Esophagus squamous epithelium (tissue), 5 donors: ENCODE measurements at regions not wholly inside any gene's neighbourhood (a gene's known extent, or its start where the extent isn't known, plus 50 kb on each side); places are given as distances from the start of the nearest gene placed in this dataset.

ENCODE experiments used
- DNase-seq: peaks from one replicate; lab custom pipeline; 2025; lab: John Stamatoyannopoulos, UW
- H3K27ac ChIP-seq, 4 donors: fragments of 200-600 bp; sonication (generic); one replicate each; pipeline ENCODE4 v1.5.1; 2016 to 2019; ENCODE audit warnings: mild to moderate bottlenecking in 1 of 4
- H3K27me3 ChIP-seq, 4 donors: fragments of 200-600 bp; sonication (generic); 1 replicate in 3 of 4; 2 replicates in 1 of 4; pipeline versions ENCODE4 v1.5.1 to v1.6.0; 2017 to 2021; ENCODE audit warnings: antibody characterized with exemption in 1 of 4
- H3K36me3 ChIP-seq, 3 donors: fragments of 200-600 bp; sonication (generic); one replicate each; pipeline ENCODE4 v1.5.1; 2016 to 2019
- H3K4me1 ChIP-seq, 3 donors: fragments of 200-600 bp; sonication (generic); one replicate each; pipeline ENCODE4 v1.5.1; 2017 to 2019
- H3K4me3 ChIP-seq, 4 donors: fragments of 200-600 bp; sonication (generic); 1 replicate in 3 of 4; 2 replicates in 1 of 4; pipeline ENCODE4 v1.5.1; 2016 to 2019; ENCODE audit warnings: mild to moderate bottlenecking in 2 of 4, moderate library complexity in 1 of 4
- H3K9me3 ChIP-seq, 3 donors: fragments of 200-600 bp; sonication (generic); one replicate each; pipeline ENCODE4 v1.5.1; 2016 to 2019
- CTCF ChIP-seq, 6 experiments: fragments of 450-650 bp in 4 of 6; fragments of 200-600 bp in 2 of 6; sonication (generic) in 2 of 6; IDR thresholded peaks; one replicate each; pipeline ENCODE4 v1.5.1; 2016 to 2019; ENCODE audit warnings: antibody characterized with exemption in 6 of 6, mild to moderate bottlenecking in 4 of 6, moderate library complexity in 4 of 6
- POLR2A ChIP-seq, 4 donors: fragments of 450-650 bp; IDR thresholded peaks; one replicate each; pipeline ENCODE4 v1.6.1; 2017; ENCODE audit warnings: antibody characterized with exemption in 4 of 4, mild to moderate bottlenecking in 4 of 4, moderate library complexity in 3 of 4
- WGBS, 2 donors: methylation state at CpG; one replicate each; pipeline ENCODE4 v1.1.5; 2018; 5-methylcytosine and 5-hydroxymethylcytosine counted together
- intact Hi-C: fragments of 100-400 bp; cut with DNase I; formaldehyde crosslinking; loops from one replicate; pipeline ENCODE4 v1.15.0; 2022
- donor health status: DM: yes; HTN: yes; CAD: no.

GRCh38 chr6:94463306-94463705 lies 1043.9 kb upstream of the EPHA7 start:
- 55 to 100% methylated on average over 1 of the region's 1 CpG for WGBS, 2 donors
- no peak for TF ChIP-seq POLR2A (IDR thresholded peaks at IDR 0.05)
- no peak for TF ChIP-seq CTCF (IDR thresholded peaks at IDR 0.05)

GRCh38 chr6:94462231-94462630 lies 1042.9 kb upstream of the EPHA7 start:
- intact Hi-C loops, result no loop called here
- no peak for DNase-seq
- H3K27me3 ChIP-seq, result no peaks in the 10 kb centered on the region

More at GRCh38 chr6:94463306-94463705, 1043.9 kb upstream of the EPHA7 start:
- no peaks in the 10 kb centered on the region for H3K36me3 ChIP-seq
- intact Hi-C loops, result no loop called here
- H3K4me1 ChIP-seq, result no peaks in the 10 kb centered on the region
- H3K9me3 ChIP-seq, result no peaks in the 10 kb centered on the region
- no peaks in the 10 kb centered on the region for H3K27me3 ChIP-seq
- no peak for DNase-seq
- H3K4me3 ChIP-seq, result no peak overlapping the region
- no peak overlapping the region for H3K27ac ChIP-seq

GRCh38 chr6:94456266-94456665 lies 1036.9 kb upstream of the EPHA7 start:
- H3K9me3 ChIP-seq, result peaks cover 0 to 5% (median 0%) of the 10 kb centered on the region in 3 donors
- H3K4me3 ChIP-seq, result no peak overlapping the region
- TF ChIP-seq CTCF (IDR thresholded peaks at IDR 0.05) (no peak), POLR2A (IDR thresholded peaks at IDR 0.05) (no peak)
- no peak for DNase-seq
- no peaks in the 10 kb centered on the region for H3K27me3 ChIP-seq
- intact Hi-C loops, result no loop called here
- H3K4me1 ChIP-seq, result no peaks in the 10 kb centered on the region
- H3K27ac ChIP-seq, result no peak overlapping the region
- WGBS, 2 donors, result 73 to 75% methylated on average over 2 of the region's 2 CpGs
- H3K36me3 ChIP-seq, result no peaks in the 10 kb centered on the region

More at GRCh38 chr6:94462231-94462630, 1042.9 kb upstream of the EPHA7 start:
- Histone ChIP-seq H3K4me3 (no peak overlapping the region), H3K9me3 (no peaks in the 10 kb centered on the region), H3K27ac (no peak overlapping the region), H3K36me3 (no peaks in the 10 kb centered on the region), H3K4me1 (no peaks in the 10 kb centered on the region)
- no peak for TF ChIP-seq CTCF (IDR thresholded peaks at IDR 0.05)
- TF ChIP-seq POLR2A (IDR thresholded peaks at IDR 0.05), result no peak

GRCh38 chr6:94454231-94454630 lies 1034.9 kb upstream of the EPHA7 start:
- WGBS, 2 donors, result 25 to 34% methylated on average over 2 of the region's 2 CpGs
- DNase-seq, result no peak
- no peaks in the 10 kb centered on the region for H3K4me1 ChIP-seq
- no peaks in the 10 kb centered on the region for H3K27me3 ChIP-seq
- peaks cover 0 to 5% (median 0%) of the 10 kb centered on the region in 3 donors for H3K9me3 ChIP-seq
- intact Hi-C loops, result no loop called here
- no peak for TF ChIP-seq POLR2A (IDR thresholded peaks at IDR 0.05)
- TF ChIP-seq CTCF (IDR thresholded peaks at IDR 0.05), result no peak
- H3K36me3 ChIP-seq, result no peaks in the 10 kb centered on the region
- no peak overlapping the region for H3K4me3 ChIP-seq
- no peak overlapping the region for H3K27ac ChIP-seq

- H3K4me1 ChIP-seq, result no peaks in the 10 kb centered on the region
- WGBS, 2 donors, result 77 to 86% methylated on average over 3 of the region's 3 CpGs
- no peak overlapping the region for H3K27ac ChIP-seq
- intact Hi-C loops, result no loop called here
- no peaks in the 10 kb centered on the region for H3K9me3 ChIP-seq
- H3K27me3 ChIP-seq, result no peaks in the 10 kb centered on the region
- no peak overlapping the region for H3K4me3 ChIP-seq
- TF ChIP-seq CTCF (IDR thresholded peaks at IDR 0.05) (no peak), POLR2A (IDR thresholded peaks at IDR 0.05) (no peak)
- no peaks in the 10 kb centered on the region for H3K36me3 ChIP-seq
- no peak for DNase-seq
These were observed 1026.8 kb upstream of the EPHA7 start for GRCh38 chr6:94446120-94446519.
